ENCODE measurements at regions not wholly inside any gene's neighbourhood (a gene's known extent, or its start where the extent isn't known, plus 50 kb on each side); places are given as distances from the start of the nearest gene placed in this dataset.

DNA sequence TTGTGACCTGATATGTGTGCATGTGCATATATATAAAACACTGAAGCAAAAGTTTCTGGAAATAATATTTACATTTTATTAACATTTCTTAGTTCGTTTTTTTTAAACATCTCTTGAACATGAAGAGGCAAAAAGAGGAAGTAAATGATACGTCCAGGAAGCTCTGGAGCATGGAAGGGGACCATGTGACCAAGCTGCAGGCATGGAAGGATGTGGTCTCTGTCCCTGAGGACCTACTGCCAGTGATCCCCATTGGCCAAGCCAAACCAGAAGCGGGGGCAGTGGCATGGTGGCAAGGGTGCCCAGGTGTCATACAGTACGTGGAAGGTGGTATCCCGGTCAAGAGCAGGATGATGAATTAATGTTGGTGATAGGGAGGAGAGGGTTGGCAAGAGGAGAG is 268.3 kb upstream of the PROX1 start:
- DNase-seq (ENCODE audit: low read depth), result no peak
- in situ Hi-C loops (cut with HindIII; ENCODE audit: low sequenced_read_pairs), result no loop called here
- H3K4me3 ChIP-seq (ENCODE audit: low read depth, low read length), result no peak overlapping the region
- no peak for TF ChIP-seq CTCF (IDR thresholded peaks at IDR 0.05; ENCODE audit: low read depth, low read length, missing control alignments)

DNA sequence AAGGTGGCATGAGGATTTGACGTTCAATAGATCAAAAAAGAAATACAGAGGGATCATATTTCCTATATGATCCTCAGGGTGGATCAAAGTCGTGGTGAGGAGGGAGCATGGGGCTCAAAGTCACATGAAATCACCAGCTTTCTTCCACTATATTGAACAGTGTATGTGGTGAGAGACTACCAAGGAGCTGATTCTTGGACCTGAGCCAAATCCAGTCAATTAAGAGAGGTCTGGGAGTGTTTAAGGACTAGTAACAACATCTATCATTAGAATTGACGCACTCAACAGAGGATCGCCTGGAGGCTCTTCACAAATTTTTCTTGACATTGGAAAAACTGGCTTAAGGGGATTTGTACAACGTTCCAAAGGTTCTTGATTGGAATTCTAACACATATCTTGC is 267.7 kb upstream of the PROX1 start:
- TF ChIP-seq CTCF (IDR thresholded peaks at IDR 0.05; ENCODE audit: low read depth, low read length, missing control alignments), result no peak
- H3K4me3 ChIP-seq (ENCODE audit: low read depth, low read length), result no peak overlapping the region
- in situ Hi-C loops (cut with HindIII; ENCODE audit: low sequenced_read_pairs), result no loop called here
- no peak for DNase-seq (ENCODE audit: low read depth)

DNA sequence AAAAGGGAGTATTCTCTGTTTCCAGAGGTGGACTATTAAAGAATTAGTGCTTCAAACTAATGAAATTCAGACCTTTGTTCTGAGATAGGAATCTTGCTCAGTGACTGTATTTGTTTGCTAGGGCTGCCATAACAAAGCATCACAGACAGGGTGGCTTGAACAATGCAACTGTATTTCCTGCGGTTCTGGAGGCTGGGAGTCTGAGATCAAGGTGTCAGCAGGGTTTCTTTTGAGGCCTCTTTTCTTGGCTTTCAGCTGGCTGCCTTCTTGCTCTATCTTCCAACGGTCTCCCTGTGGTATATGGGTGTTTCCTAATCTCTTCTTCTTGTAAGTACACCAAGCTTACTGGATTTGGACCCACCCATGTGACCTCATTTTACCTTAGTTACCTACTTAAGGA is 264.6 kb upstream of the PROX1 start:
- H3K4me3 ChIP-seq (ENCODE audit: low read depth, low read length), result no peak overlapping the region
- in situ Hi-C loops (cut with HindIII; ENCODE audit: low sequenced_read_pairs), result no loop called here
- DNase-seq (ENCODE audit: low read depth), result no peak
- TF ChIP-seq CTCF (IDR thresholded peaks at IDR 0.05; ENCODE audit: low read depth, low read length, missing control alignments), result no peak

DNA sequence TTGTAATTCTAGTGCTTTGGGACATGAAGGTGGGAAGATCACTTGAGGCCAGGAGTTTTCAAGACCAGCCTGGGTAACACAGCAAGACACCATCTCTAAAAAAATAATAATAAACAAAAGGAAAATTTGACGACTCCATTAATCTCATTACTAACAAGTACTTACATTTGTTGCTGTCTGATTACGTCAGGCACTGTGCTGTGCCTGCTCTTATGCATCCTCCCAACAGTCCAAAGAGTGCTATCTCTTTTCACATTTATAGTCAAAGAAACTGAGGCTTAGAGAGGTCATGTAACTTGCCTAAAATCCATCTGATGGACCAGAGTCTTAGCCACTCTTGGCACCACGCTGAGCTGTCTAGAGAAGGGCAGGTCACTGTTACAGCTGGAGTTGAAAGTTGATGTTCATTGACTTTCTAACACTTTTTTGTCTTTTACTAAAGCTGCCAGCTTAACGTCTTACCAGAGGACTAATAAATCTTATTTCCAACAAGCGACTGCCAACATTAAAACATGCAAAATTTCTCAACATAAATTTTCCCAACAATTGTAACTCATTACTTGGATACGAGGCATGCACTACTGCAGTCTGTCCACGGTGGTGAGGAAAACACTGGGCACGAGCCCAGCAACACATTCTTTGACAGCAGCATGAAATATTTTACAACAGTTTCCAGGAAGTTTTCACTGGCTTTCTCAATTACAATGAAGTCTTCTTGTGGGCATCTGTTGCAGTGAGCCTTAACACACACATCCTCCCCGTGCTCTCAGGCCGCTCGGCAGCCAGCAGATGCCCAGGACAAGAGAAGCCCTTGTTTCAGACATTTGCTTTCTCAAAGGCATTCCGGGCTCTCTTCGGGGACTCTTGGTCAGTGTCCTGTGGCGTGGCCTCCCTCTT is 262.9 kb upstream of the PROX1 start:
- DNase-seq (ENCODE audit: low read depth), result peak; percentile 83
- no peak for TF ChIP-seq CTCF (IDR thresholded peaks at IDR 0.05; ENCODE audit: low read depth, low read length, missing control alignments)
- no peak overlapping the region for H3K4me3 ChIP-seq (ENCODE audit: low read depth, low read length)
- in situ Hi-C loops (cut with HindIII; ENCODE audit: low sequenced_read_pairs), result no loop called here

DNA sequence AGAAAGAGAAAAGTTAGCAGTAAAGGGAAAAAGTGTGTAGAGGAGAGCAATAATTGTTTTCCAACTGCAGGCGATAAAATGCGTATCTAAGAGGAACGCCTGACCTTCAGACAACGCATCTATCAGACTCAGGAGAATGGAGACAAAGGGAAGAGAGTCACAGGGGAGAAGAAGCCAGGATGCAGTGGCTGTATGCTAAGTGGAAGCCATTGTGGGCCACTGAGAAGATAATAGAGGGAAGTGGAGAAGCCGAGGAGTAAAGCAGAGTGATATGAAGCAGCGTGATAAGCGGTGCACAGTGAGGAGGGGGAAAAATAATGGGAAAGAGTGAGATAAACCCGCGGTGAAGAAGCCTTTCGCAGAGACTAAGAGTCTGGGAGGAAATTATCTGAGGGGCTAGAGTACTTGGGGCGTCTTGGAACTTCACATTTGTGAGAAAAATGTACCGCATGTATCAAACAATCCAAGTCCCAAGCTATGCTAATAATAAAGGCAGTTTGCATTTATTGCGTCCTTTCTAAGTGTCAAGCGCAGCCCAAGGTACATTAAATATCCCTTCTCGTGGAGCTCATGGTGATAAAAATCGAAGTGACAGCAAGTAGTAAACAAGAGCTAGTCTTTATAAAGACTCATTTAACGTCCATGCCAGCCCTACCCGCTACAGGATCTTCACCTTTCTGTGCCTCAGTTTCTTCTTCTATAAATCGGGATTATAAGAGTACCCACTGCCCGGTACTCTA is 259.8 kb upstream of the PROX1 start:
- in situ Hi-C loops (cut with HindIII; ENCODE audit: low sequenced_read_pairs), result no loop called here
- DNase-seq (ENCODE audit: low read depth), result no peak

More for the DNA sequence above, 259.8 kb upstream of the PROX1 start:
- H3K4me3 ChIP-seq (ENCODE audit: low read depth, low read length), result no peak overlapping the region
- TF ChIP-seq CTCF (IDR thresholded peaks at IDR 0.05; ENCODE audit: low read depth, low read length, missing control alignments), result no peak
